ENCODE measurements at regions not wholly inside any gene's neighbourhood (a gene's known extent, or its start where the extent isn't known, plus 50 kb on each side); places are given as distances from the start of the nearest gene placed in this dataset.
"Not testable (repeated sequence)": the region's sequence is repeated elsewhere in the genome, so short reads cannot be mapped to it uniquely, and the experiment has no call there.

DNA sequence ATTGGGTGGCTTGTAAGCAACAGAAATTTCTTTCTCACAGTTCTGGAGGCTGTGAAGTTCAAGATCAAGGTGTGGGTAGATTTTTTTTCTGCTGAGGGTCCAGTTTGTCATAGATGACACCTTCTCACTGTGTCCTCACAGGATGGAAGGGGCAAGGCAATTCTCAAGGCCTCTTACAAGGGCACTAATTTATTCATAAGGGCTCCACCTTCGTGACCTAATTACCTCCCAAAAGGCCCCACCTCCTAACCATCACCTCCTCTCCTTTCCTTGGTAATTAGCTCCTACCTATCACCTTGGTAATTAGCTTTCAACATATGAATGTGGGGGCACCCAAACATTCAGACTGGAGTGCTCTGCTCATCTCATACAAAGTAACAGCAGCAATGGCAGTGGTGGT, 92.3 kb upstream of the CD44 start:
- ChIA-PET POLR2A (ENCODE audit: low non-redundant PET) (no interaction called here), CTCF (no interaction called here)
- no peak for TF ChIP-seq EZH2 (IDR thresholded peaks at IDR 0.05; ENCODE audit: borderline replicate concordance, low read depth, low read length, poor library complexity, severe bottlenecking)
- TF ChIP-seq, protein P1, sequence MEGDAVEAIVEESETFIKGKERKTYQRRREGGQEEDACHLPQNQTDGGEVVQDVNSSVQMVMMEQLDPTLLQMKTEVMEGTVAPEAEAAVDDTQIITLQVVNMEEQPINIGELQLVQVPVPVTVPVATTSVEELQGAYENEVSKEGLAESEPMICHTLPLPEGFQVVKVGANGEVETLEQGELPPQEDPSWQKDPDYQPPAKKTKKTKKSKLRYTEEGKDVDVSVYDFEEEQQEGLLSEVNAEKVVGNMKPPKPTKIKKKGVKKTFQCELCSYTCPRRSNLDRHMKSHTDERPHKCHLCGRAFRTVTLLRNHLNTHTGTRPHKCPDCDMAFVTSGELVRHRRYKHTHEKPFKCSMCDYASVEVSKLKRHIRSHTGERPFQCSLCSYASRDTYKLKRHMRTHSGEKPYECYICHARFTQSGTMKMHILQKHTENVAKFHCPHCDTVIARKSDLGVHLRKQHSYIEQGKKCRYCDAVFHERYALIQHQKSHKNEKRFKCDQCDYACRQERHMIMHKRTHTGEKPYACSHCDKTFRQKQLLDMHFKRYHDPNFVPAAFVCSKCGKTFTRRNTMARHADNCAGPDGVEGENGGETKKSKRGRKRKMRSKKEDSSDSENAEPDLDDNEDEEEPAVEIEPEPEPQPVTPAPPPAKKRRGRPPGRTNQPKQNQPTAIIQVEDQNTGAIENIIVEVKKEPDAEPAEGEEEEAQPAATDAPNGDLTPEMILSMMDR (conservative IDR thresholded peaks at IDR 0.05; ENCODE audit: low read depth, low read length), result no peak
- intact Hi-C loops (cut with micrococcal nuclease; ENCODE audit: unreplicated experiment), result no loop called here
- no TSS peak for BruUV-seq (replicated peaks)
- Histone ChIP-seq H3K36me3 (ENCODE audit: insufficient read depth, low read length, poor library complexity, severe bottlenecking) (no peaks in the 10 kb centered on the region), H3K4me1 (ENCODE audit: insufficient read depth, low read length, poor library complexity, severe bottlenecking) (no peaks in the 10 kb centered on the region), H3K27ac (ENCODE audit: low read depth, low read length, poor library complexity, severe bottlenecking) (no peak overlapping the region), H3K27me3 (replicated peaks; ENCODE audit: insufficient read depth, low read depth, low read length, poor library complexity) (peaks cover 6% of the 10 kb centered on the region), H3K4me3 (ENCODE audit: low read depth, low read length, poor library complexity, severe bottlenecking) (no peak overlapping the region), H3K9me3 (ENCODE audit: low read depth, low read length, poor library complexity, severe bottlenecking) (no peaks in the 10 kb centered on the region)
- DNase-seq (ENCODE audit: low spot score), result no peak

DNA sequence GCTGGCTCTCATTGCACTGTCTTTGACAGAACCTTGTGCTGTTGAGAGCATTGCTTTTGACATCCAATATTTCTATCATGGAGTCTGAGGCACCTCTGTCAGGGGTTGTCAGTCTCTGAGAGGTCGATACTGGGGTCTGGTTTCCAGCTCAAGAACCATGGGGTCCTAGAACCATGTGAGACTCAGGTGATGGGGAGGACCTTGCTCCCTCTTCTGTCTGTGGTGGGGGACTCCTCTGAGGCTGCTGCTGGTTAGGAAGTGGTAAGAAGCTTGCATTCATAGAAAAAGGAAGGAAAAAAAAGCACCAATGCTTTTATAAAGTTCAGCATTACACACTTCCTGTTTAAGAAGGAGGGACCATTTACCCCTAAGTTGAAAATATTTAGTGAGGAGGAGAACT, 91.8 kb upstream of the CD44 start:
- Histone ChIP-seq H3K9me3 (ENCODE audit: low read depth, low read length, poor library complexity, severe bottlenecking) (no peaks in the 10 kb centered on the region), H3K27me3 (replicated peaks; ENCODE audit: insufficient read depth, low read depth, low read length, poor library complexity) (peaks cover 1% of the 10 kb centered on the region), H3K4me1 (ENCODE audit: insufficient read depth, low read length, poor library complexity, severe bottlenecking) (no peaks in the 10 kb centered on the region), H3K36me3 (ENCODE audit: insufficient read depth, low read length, poor library complexity, severe bottlenecking) (no peaks in the 10 kb centered on the region), H3K27ac (ENCODE audit: low read depth, low read length, poor library complexity, severe bottlenecking) (no peak overlapping the region), H3K4me3 (ENCODE audit: low read depth, low read length, poor library complexity, severe bottlenecking) (no peak overlapping the region)
- POLR2A ChIA-PET (ENCODE audit: low non-redundant PET), result no interaction called here
- no peak for TF ChIP-seq EZH2 (IDR thresholded peaks at IDR 0.05; ENCODE audit: borderline replicate concordance, low read depth, low read length, poor library complexity, severe bottlenecking)
- TF ChIP-seq, protein P1 (conservative IDR thresholded peaks at IDR 0.05; ENCODE audit: low read depth, low read length), result no peak
- intact Hi-C loops (cut with micrococcal nuclease; ENCODE audit: unreplicated experiment), result no loop called here
- CTCF ChIA-PET, result no interaction called here
- no peak for DNase-seq (ENCODE audit: low spot score)
- BruUV-seq (replicated peaks), result no TSS peak

DNA sequence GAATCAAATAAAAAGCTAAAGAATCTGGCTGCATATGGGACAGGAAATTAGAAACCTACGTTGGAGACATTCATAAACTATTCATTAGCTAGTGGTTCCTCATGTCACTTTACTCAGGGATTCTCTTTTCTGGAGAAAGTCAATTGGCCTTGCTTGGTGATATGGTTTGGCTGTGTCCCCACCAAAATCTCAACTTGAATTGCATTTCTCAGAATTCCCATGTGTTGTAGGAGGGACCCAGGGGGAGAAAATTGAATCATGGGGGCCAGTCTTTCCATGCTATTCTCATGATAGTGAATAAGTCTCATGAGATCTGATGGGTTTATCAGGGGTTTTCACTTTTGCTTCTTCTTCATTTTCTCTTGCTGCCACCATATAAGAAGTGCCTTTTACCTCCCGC, 91.2 kb upstream of the CD44 start:
- Histone ChIP-seq H3K4me1 (ENCODE audit: insufficient read depth, low read length, poor library complexity, severe bottlenecking) (no peaks in the 10 kb centered on the region), H3K4me3 (ENCODE audit: low read depth, low read length, poor library complexity, severe bottlenecking) (no peak overlapping the region), H3K27me3 (replicated peaks; ENCODE audit: insufficient read depth, low read depth, low read length, poor library complexity) (no peaks in the 10 kb centered on the region), H3K27ac (ENCODE audit: low read depth, low read length, poor library complexity, severe bottlenecking) (no peak overlapping the region), H3K9me3 (ENCODE audit: low read depth, low read length, poor library complexity, severe bottlenecking) (no peaks in the 10 kb centered on the region), H3K36me3 (ENCODE audit: insufficient read depth, low read length, poor library complexity, severe bottlenecking) (no peaks in the 10 kb centered on the region)
- no peak for DNase-seq (ENCODE audit: low spot score)
- POLR2A ChIA-PET (ENCODE audit: low non-redundant PET), result no interaction called here
- intact Hi-C loops (cut with micrococcal nuclease; ENCODE audit: unreplicated experiment), result no loop called here
- CTCF ChIA-PET, result no interaction called here
- TF ChIP-seq, protein P1 (conservative IDR thresholded peaks at IDR 0.05; ENCODE audit: low read depth, low read length), result no peak
- no peak for TF ChIP-seq EZH2 (IDR thresholded peaks at IDR 0.05; ENCODE audit: borderline replicate concordance, low read depth, low read length, poor library complexity, severe bottlenecking)
- no TSS peak for BruUV-seq (replicated peaks)

DNA sequence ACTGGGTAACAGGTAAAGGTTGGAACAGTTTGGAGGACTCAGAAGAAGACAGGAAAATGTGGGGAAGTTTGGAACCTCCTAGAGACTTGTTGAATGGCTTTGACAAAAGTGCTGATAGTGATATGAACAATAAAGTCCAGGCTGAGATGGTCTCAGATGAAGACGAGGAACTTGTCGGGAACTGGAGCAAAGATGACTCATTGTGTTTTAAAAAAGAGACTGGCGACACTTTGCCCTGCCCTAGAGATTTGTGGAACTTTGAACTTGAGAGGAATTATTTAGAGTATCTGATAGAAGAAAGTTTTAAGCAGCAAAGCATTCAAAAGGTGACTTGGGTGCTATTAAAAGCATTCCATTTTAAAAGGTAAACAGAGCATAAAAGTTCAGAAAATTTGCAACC, 90.6 kb upstream of the CD44 start:
- H3K4me1 ChIP-seq (ENCODE audit: insufficient read depth, low read length, poor library complexity, severe bottlenecking); H3K27ac ChIP-seq (ENCODE audit: low read depth, low read length, poor library complexity, severe bottlenecking); BruUV-seq (replicated peaks); CTCF ChIA-PET; H3K36me3 ChIP-seq (ENCODE audit: insufficient read depth, low read length, poor library complexity, severe bottlenecking); intact Hi-C loops (cut with micrococcal nuclease; ENCODE audit: unreplicated experiment); H3K27me3 ChIP-seq (replicated peaks; ENCODE audit: insufficient read depth, low read depth, low read length, poor library complexity); DNase-seq (ENCODE audit: low spot score); POLR2A ChIA-PET (ENCODE audit: low non-redundant PET); H3K9me3 ChIP-seq (ENCODE audit: low read depth, low read length, poor library complexity, severe bottlenecking); H3K4me3 ChIP-seq (ENCODE audit: low read depth, low read length, poor library complexity, severe bottlenecking): not testable (repeated sequence)

All from A673 (cell line).